Spleen (tissue), 11 donors: ENCODE measurements at regions not wholly inside any gene's neighbourhood (a gene's known extent, or its start where the extent isn't known, plus 50 kb on each side); places are given as distances from the start of the nearest gene placed in this dataset.

Experiments used
- DNase-seq: peaks from one replicate; pipeline ENCODE4 v3.0.0-alpha.2; 2020
- H3K27ac ChIP-seq, 8 donors: fragments of 200-600 bp; sonication (generic) in 7 of 8; 1 replicate in 4 of 8; 2 replicates in 4 of 8; pipeline versions ENCODE4 v1.5.0 to v1.8.0; 2016 to 2021; ENCODE audit warnings: inconsistent platforms in 4 of 8, mild to moderate bottlenecking in 4 of 8, moderate library complexity in 1 of 8
- H3K27me3 ChIP-seq, 7 donors: fragments of 200-600 bp; sonication (generic) in 6 of 7; replicated peaks in 1 of 7; 1 replicate in 4 of 7; 2 replicates in 3 of 7; pipeline versions ENCODE4 v1.5.0 to v1.8.0; 2016 to 2021; ENCODE audit warnings: inconsistent platforms in 3 of 7, mild to moderate bottlenecking in 1 of 7
- H3K36me3 ChIP-seq, 6 donors: fragments of 200-600 bp; sonication (generic) in 5 of 6; 1 replicate in 4 of 6; 2 replicates in 2 of 6; pipeline versions ENCODE4 v1.5.0 to v1.8.0; 2016 to 2021; ENCODE audit warnings: inconsistent platforms in 2 of 6
- H3K4me1 ChIP-seq, 6 donors: fragments of 200-600 bp; sonication (generic) in 5 of 6; 1 replicate in 3 of 6; 2 replicates in 3 of 6; pipeline versions ENCODE4 v1.5.0 to v1.8.0; 2016 to 2021; ENCODE audit warnings: inconsistent platforms in 3 of 6
- H3K4me3 ChIP-seq, 8 donors: fragments of 200-600 bp; sonication (generic) in 7 of 8; 1 replicate in 4 of 8; 2 replicates in 4 of 8; pipeline versions ENCODE4 v1.5.0 to v1.8.0; 2016 to 2021; ENCODE audit warnings: inconsistent platforms in 4 of 8, mild to moderate bottlenecking in 4 of 8, moderate library complexity in 2 of 8
- H3K9me3 ChIP-seq, 8 donors: fragments of 200-600 bp; sonication (generic) in 7 of 8; 1 replicate in 4 of 8; 2 replicates in 4 of 8; pipeline versions ENCODE4 v1.5.0 to v1.8.0; 2016 to 2021; ENCODE audit warnings: inconsistent platforms in 4 of 8
- CTCF ChIP-seq, 11 experiments: fragments of 200-600 bp in 7 of 11; fragments of 450-650 bp in 4 of 11; sonication (generic) in 4 of 11; IDR thresholded peaks in 8 of 11; conservative IDR thresholded peaks in 3 of 11; 1 replicate in 7 of 11; 2 replicates in 4 of 11; pipeline versions ENCODE4 v1.4.0 to v1.8.0; 2016 to 2021; ENCODE audit warnings: antibody characterized with exemption in 11 of 11, inconsistent platforms in 4 of 11, mild to moderate bottlenecking in 1 of 11
- POLR2A ChIP-seq, 3 donors: fragments of 450-650 bp; IDR thresholded peaks; one replicate each; pipeline ENCODE4 v1.5.1; 2017; ENCODE audit warnings: antibody characterized with exemption in 3 of 3, mild to moderate bottlenecking in 1 of 3
- POLR2AphosphoS5 ChIP-seq, 3 donors: sonication (generic); formaldehyde crosslinking; IDR thresholded peaks; one replicate each; pipeline ENCODE4 v1.5.1; 2017; ENCODE audit warnings: antibody characterized with exemption in 3 of 3
- WGBS, 5 donors: extraction: QIAGEN DNeasy Blood & Tissue Kit in 3 of 5; methylation state at CpG; one replicate each; pipeline versions ENCODE4 v1.1.5 to v1.1.7; 2013 to 2018; 5-methylcytosine and 5-hydroxymethylcytosine counted together
- intact Hi-C: fragments of 100-400 bp; cut with DNase I; formaldehyde crosslinking; loops from one replicate; pipeline ENCODE4 v1.15.0; 2023; ENCODE audit warnings: low total_unique reads
- donor health status: healthy with polysubstance abuse.
- donor health status: DM: no; HTN: no; CAD: no; lungs with moderate emphysema.
- donor health status: DM: no; HTN: no; CAD: no.
- donor health status: Bipolar disorder and iron deficiency.
- donor health status: healthy.
- donor health status: DM: no; HTN: no; CAD: no.
- donor health status: DM: yes; HTN: yes; CAD: no.

- Histone ChIP-seq H3K36me3 (no peaks in the 10 kb centered on the region), H3K4me3 (no peak overlapping the region), H3K9me3 (peaks cover 0 to 42% (median 25%) of the 10 kb centered on the region in 8 donors), H3K4me1 (no peaks in the 10 kb centered on the region), H3K27me3 (no peaks in the 10 kb centered on the region), H3K27ac (no peak overlapping the region)
- DNase-seq = no peak
- TF ChIP-seq POLR2AphosphoS5 (IDR thresholded peaks at IDR 0.05) = no peak
- no peak for TF ChIP-seq POLR2A (IDR thresholded peaks at IDR 0.05)
- intact Hi-C loops = no loop called here
These were observed 263.9 kb downstream of the NXPE2 start for GRCh38 chr11:114942207-114942606.

DNA sequence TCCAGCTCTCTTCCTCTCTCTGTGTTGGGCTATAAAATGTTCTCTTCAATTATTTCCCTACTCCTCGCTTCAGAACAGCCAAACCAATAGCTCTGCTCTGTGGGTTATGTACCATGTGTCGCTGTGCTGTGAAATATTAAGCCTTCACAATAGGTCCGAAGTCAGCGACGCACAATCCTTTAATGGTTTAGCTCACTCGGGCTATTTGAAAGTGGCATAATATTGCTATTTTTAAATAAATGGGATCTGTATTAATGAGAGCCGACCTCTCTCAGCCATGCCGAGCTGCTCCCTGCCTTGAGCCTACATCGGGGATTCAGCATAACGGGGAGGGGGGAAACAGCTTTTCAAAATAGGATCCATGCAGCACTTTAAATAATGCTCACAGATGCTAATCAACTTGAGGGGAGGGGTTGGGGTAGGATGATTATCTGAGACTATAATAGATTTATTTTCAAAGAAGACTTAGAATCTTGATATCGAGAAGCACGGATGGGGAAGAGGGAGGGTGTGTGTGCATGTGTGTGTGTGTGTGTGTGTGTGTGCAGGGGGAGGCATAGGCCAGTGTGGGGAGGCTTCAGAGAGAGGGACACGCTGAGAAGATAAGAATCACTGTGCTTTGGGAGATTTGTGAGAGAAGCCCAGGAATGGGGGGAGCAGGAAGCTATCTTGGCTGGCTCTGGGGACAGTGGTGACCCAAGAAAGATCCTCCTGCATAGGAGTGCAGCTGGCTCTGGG lies 271.5 kb downstream of the NXPE2 start:
- H3K9me3 ChIP-seq = peaks cover 0 to 15% (median 5%) of the 10 kb centered on the region in 8 donors
- H3K27ac ChIP-seq = no peak overlapping the region
- 78 to 86% (median 83%) methylated on average over 13 of the region's 13 CpGs for WGBS, 5 donors
- intact Hi-C loops = no loop called here
- no peak for TF ChIP-seq CTCF (IDR thresholded peaks at IDR 0.05 in 8 of 11, conservative IDR thresholded peaks at IDR 0.05 in 3 of 11)
- no peak for TF ChIP-seq POLR2A (IDR thresholded peaks at IDR 0.05)
- TF ChIP-seq POLR2AphosphoS5 (IDR thresholded peaks at IDR 0.05) = no peak
- no peak for DNase-seq
- H3K4me1 ChIP-seq = no peaks in the 10 kb centered on the region
- no peak overlapping the region for H3K4me3 ChIP-seq
- no peaks in the 10 kb centered on the region for H3K36me3 ChIP-seq
- H3K27me3 ChIP-seq = peaks cover 0 to 4% (median 0%) of the 10 kb centered on the region in 7 donors

- 73 to 97% (median 84%) methylated on average over 1 of the region's 1 CpG for WGBS, 5 donors
- Histone ChIP-seq H3K36me3 (no peaks in the 10 kb centered on the region), H3K27me3 (peaks cover 0 to 9% (median 0%) of the 10 kb centered on the region in 7 donors), H3K9me3 (peaks cover 0 to 15% (median 5%) of the 10 kb centered on the region in 8 donors), H3K4me3 (no peak overlapping the region), H3K4me1 (no peaks in the 10 kb centered on the region), H3K27ac (no peak overlapping the region)
- intact Hi-C loops = no loop called here
- TF ChIP-seq POLR2A (IDR thresholded peaks at IDR 0.05) (no peak), CTCF (IDR thresholded peaks at IDR 0.05 in 8 of 11, conservative IDR thresholded peaks at IDR 0.05 in 3 of 11) (no peak), POLR2AphosphoS5 (IDR thresholded peaks at IDR 0.05) (no peak)
- no peak for DNase-seq
These were observed 274.7 kb downstream of the NXPE2 start for GRCh38 chr11:114953039-114953438.

DNA sequence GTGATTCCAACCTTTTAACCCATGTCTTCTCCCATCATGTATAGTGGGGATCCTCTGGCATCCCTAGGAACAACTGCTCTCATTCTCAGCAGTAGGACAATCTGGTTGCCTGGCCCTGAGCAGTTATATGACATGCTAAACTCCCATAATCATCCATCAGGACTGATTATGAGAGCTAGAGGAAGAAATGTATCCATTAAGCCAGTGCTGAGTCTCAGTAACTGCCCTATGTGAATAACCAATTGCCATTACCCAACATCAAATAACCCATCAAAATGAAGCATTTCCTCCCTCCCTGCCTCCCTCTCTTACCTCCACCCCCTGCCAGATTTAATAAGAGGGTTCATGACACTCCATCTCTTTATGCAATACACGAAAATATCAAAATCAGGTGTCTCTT lies 277.6 kb downstream of the NXPE2 start:
- intact Hi-C loops = no loop called here

DNA sequence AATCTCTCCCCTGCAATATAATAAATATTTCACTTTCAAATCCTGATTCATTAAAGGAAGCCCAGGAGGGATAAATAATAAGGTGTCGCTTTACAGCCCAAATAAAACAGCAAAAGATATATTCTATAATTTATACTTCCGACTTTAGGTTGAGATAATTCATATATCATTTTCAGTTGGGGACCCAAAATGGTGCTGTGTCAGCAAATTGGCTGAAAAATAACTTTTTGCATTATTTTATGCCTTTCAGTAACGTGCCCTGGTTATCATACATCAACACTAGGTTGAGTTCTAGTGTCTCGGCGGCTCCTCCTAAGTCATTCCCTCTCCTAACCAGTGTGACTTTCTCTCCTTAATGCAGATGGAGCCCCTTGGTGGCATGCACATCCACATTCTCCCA lies 278.2 kb downstream of the NXPE2 start:
- intact Hi-C loops = no loop called here
- WGBS, 5 donors = 75 to 82% (median 78%) methylated on average over 5 of the region's 5 CpGs
- Histone ChIP-seq H3K9me3 (peaks cover 0 to 2% (median under 1%) of the 10 kb centered on the region in 8 donors), H3K27me3 (peaks cover 0 to 17% (median 0%) of the 10 kb centered on the region in 7 donors), H3K4me3 (no peak overlapping the region), H3K36me3 (no peaks in the 10 kb centered on the region), H3K4me1 (no peaks in the 10 kb centered on the region), H3K27ac (no peak overlapping the region)
- TF ChIP-seq CTCF (IDR thresholded peaks at IDR 0.05 in 8 of 11, conservative IDR thresholded peaks at IDR 0.05 in 3 of 11) (no peak), POLR2A (IDR thresholded peaks at IDR 0.05) (no peak), POLR2AphosphoS5 (IDR thresholded peaks at IDR 0.05) (no peak)
- DNase-seq = no peak

More for the DNA sequence above, 277.6 kb downstream of the NXPE2 start:
- Histone ChIP-seq H3K27me3 (peaks cover 0 to 17% (median 0%) of the 10 kb centered on the region in 7 donors), H3K36me3 (no peaks in the 10 kb centered on the region), H3K4me1 (no peaks in the 10 kb centered on the region), H3K27ac (no peak overlapping the region), H3K9me3 (peaks cover 0 to 8% (median 3%) of the 10 kb centered on the region in 8 donors), H3K4me3 (no peak overlapping the region)
- TF ChIP-seq POLR2A (IDR thresholded peaks at IDR 0.05) = no peak
- 60 to 73% (median 72%) methylated on average over 1 of the region's 1 CpG for WGBS, 5 donors
- no peak for DNase-seq
